ENCODE measurements at regions not wholly inside any gene's neighbourhood (a gene's known extent, or its start where the extent isn't known, plus 50 kb on each side); places are given as distances from the start of the nearest gene placed in this dataset.

- Mint-ChIP-seq H3K27me3 (no peaks in the 10 kb centered on the region), H3K9me3 (peaks cover 6% of the 10 kb centered on the region), H3K36me3 (ENCODE audit: insufficient read depth) (no peaks in the 10 kb centered on the region), H3K4me3 (no peak overlapping the region), H3K27ac (ENCODE audit: low read depth) (no peak overlapping the region), H3K4me1 (no peaks in the 10 kb centered on the region)
- DNase-seq (ENCODE audit: low spot score in 2 of 2) (no peak), ATAC-seq (replicated peaks; ENCODE audit: extremely low read depth, poor library complexity, severe bottlenecking) (no peak)
Observed at GRCh38 chr9:107706701-107707427, 217.3 kb upstream of the KLF4 start.

GRCh38 chr9:107705521-107705920 is 216.0 kb upstream of the KLF4 start:
- Mint-ChIP-seq H3K27ac (ENCODE audit: low read depth) (no peak overlapping the region), H3K9me3 (peaks cover 6% of the 10 kb centered on the region), H3K36me3 (ENCODE audit: insufficient read depth) (no peaks in the 10 kb centered on the region), H3K27me3 (no peaks in the 10 kb centered on the region), H3K4me3 (no peak overlapping the region), H3K4me1 (no peaks in the 10 kb centered on the region)
- ATAC-seq (replicated peaks; ENCODE audit: extremely low read depth, poor library complexity, severe bottlenecking) (no peak), DNase-seq (ENCODE audit: low spot score in 2 of 2) (no peak)

GRCh38 chr9:107704774-107705173 is 215.2 kb upstream of the KLF4 start:
- Mint-ChIP-seq H3K36me3 (ENCODE audit: insufficient read depth) (no peaks in the 10 kb centered on the region), H3K27ac (ENCODE audit: low read depth) (no peak overlapping the region), H3K4me1 (no peaks in the 10 kb centered on the region), H3K9me3 (peaks cover 6% of the 10 kb centered on the region), H3K4me3 (no peak overlapping the region), H3K27me3 (no peaks in the 10 kb centered on the region)
- DNase-seq (ENCODE audit: low spot score in 2 of 2) (no peak), ATAC-seq (replicated peaks; ENCODE audit: extremely low read depth, poor library complexity, severe bottlenecking) (no peak)

GRCh38 chr9:107703651-107704050 is 214.1 kb upstream of the KLF4 start:
- Mint-ChIP-seq H3K36me3 (ENCODE audit: insufficient read depth) (no peaks in the 10 kb centered on the region), H3K27me3 (no peaks in the 10 kb centered on the region), H3K27ac (ENCODE audit: low read depth) (no peak overlapping the region), H3K4me1 (no peaks in the 10 kb centered on the region), H3K9me3 (peaks cover 6% of the 10 kb centered on the region), H3K4me3 (no peak overlapping the region)
- ATAC-seq (replicated peaks; ENCODE audit: extremely low read depth, poor library complexity, severe bottlenecking) = no peak
- no peak for DNase-seq (ENCODE audit: low spot score in 2 of 2)

GRCh38 chr9:107700847-107701246 is 211.3 kb upstream of the KLF4 start:
- Mint-ChIP-seq H3K4me1 (no peaks in the 10 kb centered on the region), H3K4me3 (no peak overlapping the region), H3K27ac (ENCODE audit: low read depth) (no peak overlapping the region), H3K36me3 (ENCODE audit: insufficient read depth) (no peaks in the 10 kb centered on the region), H3K27me3 (no peaks in the 10 kb centered on the region), H3K9me3 (no peaks in the 10 kb centered on the region)
- no peak for ATAC-seq (replicated peaks; ENCODE audit: extremely low read depth, poor library complexity, severe bottlenecking)
- no peak for DNase-seq (ENCODE audit: low spot score in 2 of 2)

GRCh38 chr9:107699231-107699630 is 209.7 kb upstream of the KLF4 start:
- no peaks in the 10 kb centered on the region for H3K4me1 Mint-ChIP-seq
- no peak overlapping the region for H3K4me3 Mint-ChIP-seq
- no peaks in the 10 kb centered on the region for H3K9me3 Mint-ChIP-seq
- H3K27me3 Mint-ChIP-seq = no peaks in the 10 kb centered on the region
- DNase-seq (ENCODE audit: low spot score in 2 of 2) (no peak), ATAC-seq (replicated peaks; ENCODE audit: extremely low read depth, poor library complexity, severe bottlenecking) (no peak)
- no peak overlapping the region for H3K27ac Mint-ChIP-seq (ENCODE audit: low read depth)
- no peaks in the 10 kb centered on the region for H3K36me3 Mint-ChIP-seq (ENCODE audit: insufficient read depth)

GRCh38 chr9:107698779-107699178 is 209.2 kb upstream of the KLF4 start:
- no peak for ATAC-seq (replicated peaks; ENCODE audit: extremely low read depth, poor library complexity, severe bottlenecking)
- Mint-ChIP-seq H3K36me3 (ENCODE audit: insufficient read depth) (no peaks in the 10 kb centered on the region), H3K9me3 (no peaks in the 10 kb centered on the region), H3K27me3 (no peaks in the 10 kb centered on the region), H3K4me1 (no peaks in the 10 kb centered on the region), H3K4me3 (no peak overlapping the region), H3K27ac (ENCODE audit: low read depth) (no peak overlapping the region)
- DNase-seq (ENCODE audit: low spot score in 2 of 2) = no peak

GRCh38 chr9:107696302-107696701 is 206.7 kb upstream of the KLF4 start:
- Mint-ChIP-seq H3K27ac (ENCODE audit: low read depth) (no peak overlapping the region), H3K27me3 (no peaks in the 10 kb centered on the region), H3K36me3 (ENCODE audit: insufficient read depth) (no peaks in the 10 kb centered on the region), H3K4me1 (no peaks in the 10 kb centered on the region), H3K4me3 (no peak overlapping the region), H3K9me3 (no peaks in the 10 kb centered on the region)
- no peak for ATAC-seq (replicated peaks; ENCODE audit: extremely low read depth, poor library complexity, severe bottlenecking)
- no peak for DNase-seq (ENCODE audit: low spot score in 2 of 2)

GRCh38 chr9:107694390-107694789 is 204.8 kb upstream of the KLF4 start:
- DNase-seq (ENCODE audit: low spot score in 2 of 2) (no peak), ATAC-seq (replicated peaks; ENCODE audit: extremely low read depth, poor library complexity, severe bottlenecking) (no peak)
- H3K36me3 Mint-ChIP-seq (ENCODE audit: insufficient read depth) = no peaks in the 10 kb centered on the region
- H3K9me3 Mint-ChIP-seq = peaks cover 7% of the 10 kb centered on the region
- H3K4me3 Mint-ChIP-seq = no peak overlapping the region
- H3K27ac Mint-ChIP-seq (ENCODE audit: low read depth) = no peak overlapping the region
- H3K27me3 Mint-ChIP-seq = no peaks in the 10 kb centered on the region
- H3K4me1 Mint-ChIP-seq = no peaks in the 10 kb centered on the region

- no peak overlapping the region for H3K4me3 Mint-ChIP-seq
- no peaks in the 10 kb centered on the region for H3K36me3 Mint-ChIP-seq (ENCODE audit: insufficient read depth)
- no peaks in the 10 kb centered on the region for H3K27me3 Mint-ChIP-seq
- ATAC-seq (replicated peaks; ENCODE audit: extremely low read depth, poor library complexity, severe bottlenecking) = no peak
- DNase-seq (ENCODE audit: low spot score in 2 of 2) = no peak
- peaks cover 7% of the 10 kb centered on the region for H3K9me3 Mint-ChIP-seq
- no peaks in the 10 kb centered on the region for H3K4me1 Mint-ChIP-seq
- H3K27ac Mint-ChIP-seq (ENCODE audit: low read depth) = no peak overlapping the region
Observed at GRCh38 chr9:107693625-107694326, 204.2 kb upstream of the KLF4 start.

- Mint-ChIP-seq H3K36me3 (ENCODE audit: insufficient read depth) (no peaks in the 10 kb centered on the region), H3K4me3 (no peak overlapping the region)
- ATAC-seq (replicated peaks; ENCODE audit: extremely low read depth, poor library complexity, severe bottlenecking) = no peak
Observed at GRCh38 chr9:107691664-107692063, 202.1 kb upstream of the KLF4 start.

GRCh38 chr9:107690021-107690420 is 200.5 kb upstream of the KLF4 start:
- DNase-seq (ENCODE audit: low spot score in 2 of 2) (no peak), ATAC-seq (replicated peaks; ENCODE audit: extremely low read depth, poor library complexity, severe bottlenecking) (no peak)
- Mint-ChIP-seq H3K4me3 (no peak overlapping the region), H3K36me3 (ENCODE audit: insufficient read depth) (no peaks in the 10 kb centered on the region), H3K27me3 (no peaks in the 10 kb centered on the region), H3K4me1 (no peaks in the 10 kb centered on the region), H3K27ac (ENCODE audit: low read depth) (no peak overlapping the region), H3K9me3 (peaks cover 7% of the 10 kb centered on the region)

More at GRCh38 chr9:107691664-107692063, 202.1 kb upstream of the KLF4 start:
- H3K4me1 Mint-ChIP-seq = no peaks in the 10 kb centered on the region
- H3K9me3 Mint-ChIP-seq = peaks cover 7% of the 10 kb centered on the region
- no peak for DNase-seq (ENCODE audit: low spot score in 2 of 2)
- H3K27ac Mint-ChIP-seq (ENCODE audit: low read depth) = no peak overlapping the region
- H3K27me3 Mint-ChIP-seq = no peaks in the 10 kb centered on the region

- H3K4me3 Mint-ChIP-seq = no peak overlapping the region
- no peak overlapping the region for H3K27ac Mint-ChIP-seq (ENCODE audit: low read depth)
- H3K9me3 Mint-ChIP-seq = peaks cover 7% of the 10 kb centered on the region
- DNase-seq (ENCODE audit: low spot score in 2 of 2) (no peak), ATAC-seq (replicated peaks; ENCODE audit: extremely low read depth, poor library complexity, severe bottlenecking) (no peak)
- no peaks in the 10 kb centered on the region for H3K27me3 Mint-ChIP-seq
- H3K4me1 Mint-ChIP-seq = no peaks in the 10 kb centered on the region
- H3K36me3 Mint-ChIP-seq (ENCODE audit: insufficient read depth) = no peaks in the 10 kb centered on the region
Observed at GRCh38 chr9:107688728-107689127, 199.2 kb upstream of the KLF4 start.

All from central memory CD8-positive, alpha-beta T cell (primary cell).